Smooth muscle cell (in vitro differentiated cells): ENCODE measurements at regions not wholly inside any gene's neighbourhood (a gene's known extent, or its start where the extent isn't known, plus 50 kb on each side); places are given as distances from the start of the nearest gene placed in this dataset.

ENCODE experiments used
- DNase-seq: peaks from one replicate; lab custom pipeline; 2025; ENCODE audit not compliant: unreplicated experiment; lab: John Stamatoyannopoulos, UW
- H2AFZ ChIP-seq: fragments of 200-600 bp; sonication (generic); 2 replicates; pipeline ENCODE4 v1.6.0; 2016; ENCODE audit warnings: antibody characterized with exemption, low read depth, mild to moderate bottlenecking
- H3F3A ChIP-seq: fragments of 200-600 bp; sonication (generic); 2 replicates; pipeline ENCODE4 v1.6.0; 2017; ENCODE audit warnings: antibody characterized with exemption, low read depth
- H3K27ac ChIP-seq: fragments of 200-600 bp; sonication (generic); 2 replicates; pipeline ENCODE4 v1.5.1; 2016; ENCODE audit warnings: low read depth, mild to moderate bottlenecking
- H3K27me3 ChIP-seq: fragments of 200-600 bp; sonication (generic); 2 replicates; pipeline ENCODE4 v1.6.1; 2016; ENCODE audit warnings: low read depth, mild to moderate bottlenecking
- H3K36me3 ChIP-seq: fragments of 200-600 bp; sonication (generic); 2 replicates; pipeline ENCODE4 v1.5.1; 2016; ENCODE audit warnings: low read depth
- H3K4me1 ChIP-seq: fragments of 200-600 bp; sonication (generic); 2 replicates; pipeline ENCODE4 v1.5.1; 2016; ENCODE audit warnings: low read depth
- H3K4me2 ChIP-seq: fragments of 200-600 bp; sonication (generic); 2 replicates; pipeline ENCODE4 v1.6.0; 2016; ENCODE audit warnings: mild to moderate bottlenecking
- H3K4me3 ChIP-seq: fragments of 200-600 bp; sonication (generic); 2 replicates; pipeline ENCODE4 v1.5.1; 2016; ENCODE audit warnings: mild to moderate bottlenecking
- H3K79me2 ChIP-seq: fragments of 200-600 bp; sonication (generic); 2 replicates; pipeline ENCODE4 v1.6.0; 2016; ENCODE audit warnings: low read depth, mild to moderate bottlenecking
- H3K9ac ChIP-seq: fragments of 200-600 bp; sonication (generic); 2 replicates; pipeline ENCODE4 v1.6.0; 2016; ENCODE audit warnings: low read depth
- H3K9me3 ChIP-seq: fragments of 200-600 bp; sonication (generic); replicated peaks from 2 replicates; pipeline ENCODE4 v1.5.1; 2016; ENCODE audit warnings: low read depth
- H4K20me1 ChIP-seq: fragments of 200-600 bp; sonication (generic); 2 replicates; pipeline ENCODE4 v1.6.0; 2016; ENCODE audit warnings: low read depth
- CTCF ChIP-seq: fragments of 200-600 bp; sonication (generic); IDR thresholded peaks from 2 replicates; pipeline ENCODE4 v1.5.1; 2017; ENCODE audit warnings: borderline replicate concordance, mild to moderate bottlenecking, antibody characterized with exemption; ENCODE audit not compliant: insufficient read depth, poor library complexity, severe bottlenecking
- WGBS: methylation state at CpG from one replicate; pipeline ENCODE4 v1.1.7; 2016; ENCODE audit warnings: low lambda C conversion rate; 5-methylcytosine and 5-hydroxymethylcytosine counted together

GRCh38 chr7:3154317-3154716, 110.7 kb upstream of the CARD11 start:
- Histone ChIP-seq H3K36me3 (no peaks in the 10 kb centered on the region), H3K9ac (no peak overlapping the region), H3K79me2 (no peaks in the 10 kb centered on the region), H3F3A (no peaks in the 10 kb centered on the region), H3K27ac (no peak overlapping the region), H3K4me1 (no peaks in the 10 kb centered on the region), H3K27me3 (no peaks in the 10 kb centered on the region), H3K4me2 (no peak overlapping the region), H3K4me3 (no peak overlapping the region), H3K9me3 (no peaks in the 10 kb centered on the region), H2AFZ (no peak overlapping the region), H4K20me1 (no peaks in the 10 kb centered on the region)
- no peak for TF ChIP-seq CTCF
- 93% methylated on average over 5 of the region's 5 CpGs for WGBS
- DNase-seq: no peak

- Histone ChIP-seq H3K27ac (no peak overlapping the region), H3K79me2 (no peaks in the 10 kb centered on the region), H3K9ac (no peak overlapping the region), H3K4me2 (no peak overlapping the region), H3K27me3 (no peaks in the 10 kb centered on the region), H3K4me1 (no peaks in the 10 kb centered on the region), H3F3A (no peaks in the 10 kb centered on the region), H3K36me3 (no peaks in the 10 kb centered on the region), H2AFZ (no peak overlapping the region), H3K4me3 (no peak overlapping the region), H3K9me3 (no peaks in the 10 kb centered on the region), H4K20me1 (no peaks in the 10 kb centered on the region)
- WGBS: 79% methylated on average over 7 of the region's 7 CpGs
- TF ChIP-seq CTCF: peak; percentile 54
- no peak for DNase-seq
Observed at GRCh38 chr7:3154881-3155494, 111.3 kb upstream of the CARD11 start.

- no peak overlapping the region for H3K4me3 ChIP-seq
- H3K4me1 ChIP-seq: no peaks in the 10 kb centered on the region
- no peak for DNase-seq
- no peaks in the 10 kb centered on the region for H4K20me1 ChIP-seq
- H3K4me2 ChIP-seq: no peak overlapping the region
- no peaks in the 10 kb centered on the region for H3K9me3 ChIP-seq
- TF ChIP-seq CTCF: no peak
- H3K27ac ChIP-seq: no peak overlapping the region
- H3F3A ChIP-seq: no peaks in the 10 kb centered on the region
- H3K9ac ChIP-seq: no peak overlapping the region
- no peaks in the 10 kb centered on the region for H3K36me3 ChIP-seq
- no peak overlapping the region for H2AFZ ChIP-seq
- 92% methylated on average over 9 of the region's 9 CpGs for WGBS
- no peaks in the 10 kb centered on the region for H3K79me2 ChIP-seq
- H3K27me3 ChIP-seq: no peaks in the 10 kb centered on the region
Observed at GRCh38 chr7:3156508-3156907, 112.8 kb upstream of the CARD11 start.

GRCh38 chr7:3157566-3158287, 114.1 kb upstream of the CARD11 start:
- Histone ChIP-seq H3K27ac (no peak overlapping the region), H3K4me3 (no peak overlapping the region), H3K79me2 (no peaks in the 10 kb centered on the region), H3F3A (no peaks in the 10 kb centered on the region), H4K20me1 (no peaks in the 10 kb centered on the region), H2AFZ (no peak overlapping the region), H3K27me3 (no peaks in the 10 kb centered on the region), H3K9me3 (no peaks in the 10 kb centered on the region), H3K36me3 (no peaks in the 10 kb centered on the region), H3K9ac (no peak overlapping the region), H3K4me1 (no peaks in the 10 kb centered on the region), H3K4me2 (no peak overlapping the region)
- WGBS: 68% methylated on average over 18 of the region's 20 CpGs
- no peak for DNase-seq
- TF ChIP-seq CTCF: no peak
